ENCODE measurements at regions not wholly inside any gene's neighbourhood (a gene's known extent, or its start where the extent isn't known, plus 50 kb on each side); places are given as distances from the start of the nearest gene placed in this dataset.

- Histone ChIP-seq H3K79me2 (ENCODE audit: low read depth) (no peaks in the 10 kb centered on the region), H3F3A (ENCODE audit: low read depth) (peaks cover 16% of the 10 kb centered on the region), H4K20me1 (ENCODE audit: low read depth) (no peaks in the 10 kb centered on the region), H3K27me3 (no peaks in the 10 kb centered on the region), H3K4me3 (no peak overlapping the region), H3K9ac (no peak overlapping the region), H3K4me2 (no peak overlapping the region), H2AFZ (replicated peaks) (no peak overlapping the region), H3K4me1 (peaks cover 13% of the 10 kb centered on the region), H3K36me3 (no peaks in the 10 kb centered on the region), H3K9me3 (ENCODE audit: low read depth) (no peaks in the 10 kb centered on the region), H3K27ac (no peak overlapping the region)
- TF ChIP-seq EZH2 (IDR thresholded peaks at IDR 0.05) (no peak), CTCF (IDR thresholded peaks at IDR 0.05) (no peak), EZH2phosphoT487 (IDR thresholded peaks at IDR 0.05) (no peak)
- no peaks in the 10 kb centered on the region for H3K9me3 Mint-ChIP-seq
- DNase-seq (ENCODE audit: low spot score): no peak
- no peak overlapping the region for H3K4me3 Mint-ChIP-seq
- peaks cover 13% of the 10 kb centered on the region for H3K4me1 Mint-ChIP-seq
- no peaks in the 10 kb centered on the region for H3K36me3 Mint-ChIP-seq
- H3K27me3 Mint-ChIP-seq (ENCODE audit: insufficient read depth, low read depth): peaks cover 2% of the 10 kb centered on the region
- no peak overlapping the region for H3K27ac Mint-ChIP-seq
Observed at GRCh38 chr3:40842714-40843113, 318.0 kb downstream of the ZNF621 start.

GRCh38 chr3:40843208-40843624, 318.5 kb downstream of the ZNF621 start:
- Histone ChIP-seq H3K4me1 (peaks cover 18% of the 10 kb centered on the region), H3K36me3 (no peaks in the 10 kb centered on the region), H3K9me3 (ENCODE audit: low read depth) (no peaks in the 10 kb centered on the region), H4K20me1 (ENCODE audit: low read depth) (no peaks in the 10 kb centered on the region), H3K4me3 (no peak overlapping the region), H3K79me2 (ENCODE audit: low read depth) (no peaks in the 10 kb centered on the region), H2AFZ (replicated peaks) (no peak overlapping the region), H3K27me3 (no peaks in the 10 kb centered on the region), H3K4me2 (no peak overlapping the region), H3K9ac (no peak overlapping the region), H3K27ac (no peak overlapping the region), H3F3A (ENCODE audit: low read depth) (peaks cover 21% of the 10 kb centered on the region)
- DNase-seq (ENCODE audit: low spot score): no peak
- TF ChIP-seq EZH2phosphoT487 (IDR thresholded peaks at IDR 0.05) (no peak), CTCF (IDR thresholded peaks at IDR 0.05) (no peak), EZH2 (IDR thresholded peaks at IDR 0.05) (no peak)
- Mint-ChIP-seq H3K27me3 (ENCODE audit: insufficient read depth, low read depth) (peaks cover 2% of the 10 kb centered on the region), H3K4me1 (peaks cover 18% of the 10 kb centered on the region), H3K36me3 (no peaks in the 10 kb centered on the region), H3K4me3 (no peak overlapping the region), H3K9me3 (no peaks in the 10 kb centered on the region), H3K27ac (no peak overlapping the region)

GRCh38 chr3:40843851-40844548, 319.2 kb downstream of the ZNF621 start:
- H3K4me3 Mint-ChIP-seq: no peak overlapping the region
- peaks cover 18% of the 10 kb centered on the region for H3K4me1 Mint-ChIP-seq
- Histone ChIP-seq H3K27ac (no peak overlapping the region), H3K36me3 (no peaks in the 10 kb centered on the region), H3K9me3 (ENCODE audit: low read depth) (no peaks in the 10 kb centered on the region), H3K4me2 (no peak overlapping the region), H3K79me2 (ENCODE audit: low read depth) (no peaks in the 10 kb centered on the region), H3K27me3 (no peaks in the 10 kb centered on the region), H2AFZ (replicated peaks) (peak overlapping the region; percentile 0), H3K4me3 (no peak overlapping the region), H3K4me1 (peaks cover 22% of the 10 kb centered on the region), H3F3A (ENCODE audit: low read depth) (peaks cover 25% of the 10 kb centered on the region), H4K20me1 (ENCODE audit: low read depth) (no peaks in the 10 kb centered on the region), H3K9ac (no peak overlapping the region)
- TF ChIP-seq CTCF (IDR thresholded peaks at IDR 0.05): no peak
- TF ChIP-seq EZH2phosphoT487 (IDR thresholded peaks at IDR 0.05): no peak
- no peak for TF ChIP-seq EZH2 (IDR thresholded peaks at IDR 0.05)
- H3K9me3 Mint-ChIP-seq: no peaks in the 10 kb centered on the region
- peaks cover 2% of the 10 kb centered on the region for H3K27me3 Mint-ChIP-seq (ENCODE audit: insufficient read depth, low read depth)
- no peaks in the 10 kb centered on the region for H3K36me3 Mint-ChIP-seq
- DNase-seq (ENCODE audit: low spot score): no peak
- H3K27ac Mint-ChIP-seq: no peak overlapping the region

Measured in neural progenitor cell (in vitro differentiated cells).